Dendritic cell treated with granulocyte-macrophage colony-stimulating factor and Interleukin-4, amounts not matched to agents 40 ng/mL and 50 ng/mL, for 4 days (primary cell): ENCODE measurements at regions not wholly inside any gene's neighbourhood (a gene's known extent, or its start where the extent isn't known, plus 50 kb on each side); places are given as distances from the start of the nearest gene placed in this dataset.
"Not testable (repeated sequence)": the region's sequence is repeated elsewhere in the genome, so short reads cannot be mapped to it uniquely, and the experiment has no call there.

Experiments
- H3K27ac Mint-ChIP-seq: one replicate; pipeline ENCODE4 v1.8.0; 2022; ENCODE audit warnings: mild to moderate bottlenecking, mixed read lengths
- H3K27me3 Mint-ChIP-seq: one replicate; pipeline ENCODE4 v1.8.0; 2022; ENCODE audit warnings: mild to moderate bottlenecking, mixed read lengths
- H3K36me3 Mint-ChIP-seq: one replicate; pipeline ENCODE4 v1.8.0; 2022; ENCODE audit warnings: low read depth, mixed read lengths
- H3K4me1 Mint-ChIP-seq: one replicate; pipeline ENCODE4 v1.8.0; 2022; ENCODE audit warnings: low read depth, mixed read lengths
- H3K4me3 Mint-ChIP-seq: one replicate; pipeline ENCODE4 v1.8.0; 2022; ENCODE audit warnings: mild to moderate bottlenecking, moderate library complexity, mixed read lengths
- H3K9me3 Mint-ChIP-seq: one replicate; pipeline ENCODE4 v1.8.0; 2022; ENCODE audit warnings: mixed read lengths
- intact Hi-C: fragments of 100-400 bp; cut with micrococcal nuclease; formaldehyde crosslinking; loops from one replicate; pipeline ENCODE4 v1.15.0; 2022

DNA sequence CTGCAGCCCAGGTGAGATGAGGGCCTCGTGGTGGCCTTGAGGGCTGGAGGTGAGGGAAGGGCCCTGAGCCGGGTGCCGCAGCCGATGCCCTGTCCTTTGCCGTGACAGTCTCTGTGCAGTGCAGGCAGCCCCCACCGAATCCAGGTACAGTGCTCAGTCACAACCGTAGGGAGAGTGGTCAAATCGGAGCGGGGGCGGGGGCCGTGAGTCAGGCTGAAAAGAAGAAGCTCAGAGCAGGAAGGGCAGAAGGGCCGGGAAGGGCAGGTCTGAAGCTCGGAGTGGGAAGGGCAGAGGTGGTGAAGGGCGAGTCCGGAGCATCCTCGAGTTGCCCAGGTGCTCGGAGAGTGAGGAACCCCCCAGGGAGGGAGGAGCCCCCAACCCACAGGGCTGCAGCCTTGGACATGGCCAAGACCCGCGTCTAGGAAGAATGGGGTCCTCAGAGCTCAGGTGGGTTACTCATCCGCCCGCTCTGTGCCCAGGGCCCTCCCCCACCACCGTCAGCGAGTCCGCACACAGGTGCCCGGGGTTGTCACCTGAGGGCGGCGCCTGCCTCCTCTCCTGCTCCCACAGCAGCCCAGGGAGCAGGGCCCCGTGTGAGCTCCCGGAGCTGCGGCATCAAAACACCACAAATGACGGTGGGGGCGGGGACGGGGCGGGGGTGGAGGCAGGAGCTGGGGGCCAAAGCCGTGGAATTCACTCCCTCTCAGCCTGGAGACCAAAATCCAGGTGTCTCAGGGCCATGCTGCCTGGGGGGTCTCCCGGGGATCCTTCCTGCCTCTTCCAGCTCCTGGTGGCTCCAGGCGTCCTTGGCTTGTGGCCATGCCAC, 179.7 kb upstream of the ZNF469 start:
- H3K27ac Mint-ChIP-seq, H3K4me3 Mint-ChIP-seq, intact Hi-C loops, H3K4me1 Mint-ChIP-seq, H3K9me3 Mint-ChIP-seq, H3K36me3 Mint-ChIP-seq: not testable (repeated sequence)
- peaks cover 43% of the 10 kb centered on the region for H3K27me3 Mint-ChIP-seq

DNA sequence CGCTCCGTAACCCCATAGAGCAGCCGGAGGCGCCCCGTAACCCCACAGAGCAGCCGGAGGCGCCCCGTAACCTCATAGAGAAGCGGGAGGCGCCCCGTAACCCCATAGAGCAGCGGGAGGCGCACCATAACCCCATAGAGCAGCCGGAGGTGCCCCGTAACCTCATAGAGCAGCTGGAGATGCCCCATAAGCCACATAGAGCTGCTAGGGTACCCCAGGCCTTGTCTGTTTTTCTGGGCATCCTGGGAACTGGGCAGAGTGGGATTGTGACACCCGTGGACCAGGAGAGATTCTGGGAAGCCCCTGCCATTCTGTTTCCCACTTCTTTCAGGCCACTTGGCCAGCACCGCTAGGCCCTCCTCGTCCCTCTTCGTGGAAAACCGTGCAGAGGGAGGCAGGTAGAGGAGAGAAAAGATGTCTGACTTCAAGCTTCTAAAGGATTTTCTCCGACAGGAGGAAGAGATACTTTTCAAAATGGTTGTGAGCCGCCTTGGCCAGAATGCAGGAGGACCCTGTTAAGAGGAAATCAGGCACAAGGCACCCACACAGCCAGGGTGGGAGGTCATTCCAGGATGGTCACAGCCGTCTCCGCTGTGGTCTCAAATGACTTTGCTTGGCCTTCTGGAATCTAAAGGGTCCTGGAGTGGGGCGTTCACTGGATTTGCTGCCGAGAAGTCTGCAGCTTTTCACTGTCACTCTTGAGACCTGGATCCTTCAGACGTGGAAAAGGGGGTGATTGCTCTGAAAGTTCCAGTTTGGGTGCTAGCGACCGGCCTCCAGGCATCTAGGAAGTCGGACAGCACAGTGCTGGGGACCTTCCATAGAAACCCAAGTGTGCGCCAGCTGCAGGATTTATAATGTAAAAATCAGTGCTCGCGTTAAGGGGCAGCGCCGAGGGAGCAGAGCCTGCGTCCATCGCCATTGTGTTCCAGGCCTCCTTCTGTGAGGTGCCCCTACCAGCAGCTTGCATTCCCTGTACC, 178.3 kb upstream of the ZNF469 start:
- H3K9me3 Mint-ChIP-seq, H3K4me3 Mint-ChIP-seq, H3K27ac Mint-ChIP-seq, H3K4me1 Mint-ChIP-seq, H3K36me3 Mint-ChIP-seq, intact Hi-C loops: not testable (repeated sequence)
- H3K27me3 Mint-ChIP-seq, result peaks cover 40% of the 10 kb centered on the region

DNA sequence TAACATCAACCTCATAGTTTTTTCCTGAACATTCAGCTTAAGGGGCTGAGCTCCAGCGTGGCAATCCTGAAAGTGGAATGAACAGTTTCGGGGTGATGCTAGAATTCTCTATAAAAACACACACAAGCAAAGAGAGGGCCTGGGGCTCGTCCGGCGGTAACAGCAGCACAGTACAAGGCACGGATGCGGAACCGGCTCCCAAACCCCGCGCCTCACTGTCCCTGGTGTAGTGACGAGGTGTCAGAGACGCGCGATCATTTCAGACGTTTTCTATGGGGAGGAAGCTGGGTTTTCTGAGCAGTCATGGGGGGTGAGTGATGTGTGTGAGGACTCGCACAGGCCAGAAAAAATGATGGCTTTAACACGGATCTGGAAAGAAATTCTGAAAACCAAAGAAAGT, 177.3 kb upstream of the ZNF469 start:
- H3K4me1 Mint-ChIP-seq, intact Hi-C loops, H3K4me3 Mint-ChIP-seq, H3K27ac Mint-ChIP-seq, H3K36me3 Mint-ChIP-seq, H3K9me3 Mint-ChIP-seq: not testable (repeated sequence)
- peaks cover 36% of the 10 kb centered on the region for H3K27me3 Mint-ChIP-seq

DNA sequence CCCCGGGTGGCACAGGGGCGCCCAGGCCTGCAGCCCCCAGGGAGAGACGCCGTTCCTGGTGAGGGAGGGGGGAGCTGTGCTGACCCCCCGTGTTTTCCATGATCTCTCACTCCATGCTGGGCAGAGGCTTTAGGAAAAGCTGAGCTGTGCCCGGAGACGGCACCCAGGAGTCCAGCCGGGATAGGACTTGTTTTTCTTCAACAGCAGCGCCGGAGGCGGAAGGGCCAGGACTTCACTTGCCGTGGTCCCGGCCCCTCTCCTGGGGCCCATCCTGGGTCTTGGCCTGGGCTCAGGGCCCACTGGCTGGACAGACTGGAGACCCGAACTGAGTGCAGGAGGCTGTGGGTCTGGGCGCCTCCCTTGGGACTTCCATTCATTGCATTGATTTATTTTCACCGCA, 176.8 kb upstream of the ZNF469 start:
- H3K27ac Mint-ChIP-seq, H3K36me3 Mint-ChIP-seq, H3K4me1 Mint-ChIP-seq, intact Hi-C loops, H3K9me3 Mint-ChIP-seq, H3K4me3 Mint-ChIP-seq: not testable (repeated sequence)
- H3K27me3 Mint-ChIP-seq, result peaks cover 34% of the 10 kb centered on the region

GRCh38 chr16:88206516-88206915, 176.2 kb upstream of the ZNF469 start:
- H3K9me3 Mint-ChIP-seq, H3K27ac Mint-ChIP-seq, H3K4me3 Mint-ChIP-seq, H3K36me3 Mint-ChIP-seq, intact Hi-C loops, H3K4me1 Mint-ChIP-seq: not testable (repeated sequence)
- peaks cover 36% of the 10 kb centered on the region for H3K27me3 Mint-ChIP-seq

DNA sequence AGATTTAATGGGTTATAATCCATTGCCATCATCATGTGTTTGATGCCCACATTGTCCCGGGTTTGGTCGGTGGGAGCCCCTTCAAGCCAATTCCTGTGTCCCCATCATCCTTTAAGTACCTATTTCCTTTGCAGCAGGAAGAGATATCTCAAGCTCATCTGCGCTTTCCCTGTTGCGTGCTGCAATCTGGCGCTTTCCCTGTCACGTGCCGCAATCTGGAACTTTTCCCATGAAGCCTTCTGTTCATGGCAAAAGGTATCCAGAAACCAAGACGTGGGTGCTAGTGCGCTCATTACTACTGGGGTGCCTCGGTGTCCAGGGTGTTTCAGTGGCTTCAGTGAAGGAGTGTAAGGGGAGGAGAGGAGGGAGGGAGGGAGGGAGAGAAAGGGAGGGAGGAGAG, 174.6 kb upstream of the ZNF469 start:
- peaks cover 34% of the 10 kb centered on the region for H3K27me3 Mint-ChIP-seq
- intact Hi-C loops, result no loop called here
- H3K4me3 Mint-ChIP-seq, result no peak overlapping the region
- no peak overlapping the region for H3K27ac Mint-ChIP-seq
- H3K9me3 Mint-ChIP-seq, result peaks cover 7% of the 10 kb centered on the region
- H3K4me1 Mint-ChIP-seq, result no peaks in the 10 kb centered on the region
- H3K36me3 Mint-ChIP-seq, result no peaks in the 10 kb centered on the region

DNA sequence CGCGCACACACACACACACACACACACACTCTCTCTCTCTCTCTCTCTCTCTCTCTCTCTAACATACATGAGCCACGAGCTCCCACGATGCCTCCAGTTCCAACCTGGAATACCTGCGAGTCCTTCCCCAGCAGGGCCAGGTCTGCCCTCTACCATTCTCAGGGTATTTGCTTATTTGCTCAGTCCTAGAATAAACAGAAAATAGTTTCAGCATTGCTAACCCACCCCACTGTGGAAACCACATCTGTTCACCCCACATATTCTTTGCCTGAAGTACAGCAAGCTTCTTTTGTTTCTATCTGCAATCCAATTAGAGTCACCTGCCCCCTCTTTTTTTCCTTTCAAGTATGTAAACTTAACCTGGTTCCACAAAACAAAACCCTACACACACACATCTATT, 174.0 kb upstream of the ZNF469 start:
- intact Hi-C loops, H3K36me3 Mint-ChIP-seq, H3K9me3 Mint-ChIP-seq, H3K4me1 Mint-ChIP-seq, H3K27ac Mint-ChIP-seq, H3K4me3 Mint-ChIP-seq: not testable (repeated sequence)
- H3K27me3 Mint-ChIP-seq, result peaks cover 36% of the 10 kb centered on the region

DNA sequence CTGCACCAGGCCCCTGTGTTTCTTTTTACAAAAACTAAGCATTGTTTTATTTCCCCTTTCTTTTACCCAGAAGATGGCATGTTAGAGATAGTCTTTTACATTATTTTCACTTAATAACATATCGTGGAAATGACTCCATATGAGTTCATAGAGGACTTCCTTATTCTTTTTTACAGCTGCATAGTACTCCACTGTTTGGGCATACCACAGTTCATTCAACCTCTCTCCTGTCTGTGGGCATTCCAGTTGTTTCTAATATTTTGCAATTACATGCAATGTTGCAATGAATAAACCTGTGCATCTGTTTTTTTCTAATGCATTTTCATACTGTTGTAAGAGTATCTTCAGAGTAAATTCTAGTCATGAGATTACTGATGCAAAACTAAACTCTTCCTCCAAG, 173.2 kb upstream of the ZNF469 start:
- H3K4me3 Mint-ChIP-seq, H3K9me3 Mint-ChIP-seq, H3K36me3 Mint-ChIP-seq, intact Hi-C loops, H3K27ac Mint-ChIP-seq, H3K4me1 Mint-ChIP-seq: not testable (repeated sequence)
- H3K27me3 Mint-ChIP-seq, result peaks cover 37% of the 10 kb centered on the region

DNA sequence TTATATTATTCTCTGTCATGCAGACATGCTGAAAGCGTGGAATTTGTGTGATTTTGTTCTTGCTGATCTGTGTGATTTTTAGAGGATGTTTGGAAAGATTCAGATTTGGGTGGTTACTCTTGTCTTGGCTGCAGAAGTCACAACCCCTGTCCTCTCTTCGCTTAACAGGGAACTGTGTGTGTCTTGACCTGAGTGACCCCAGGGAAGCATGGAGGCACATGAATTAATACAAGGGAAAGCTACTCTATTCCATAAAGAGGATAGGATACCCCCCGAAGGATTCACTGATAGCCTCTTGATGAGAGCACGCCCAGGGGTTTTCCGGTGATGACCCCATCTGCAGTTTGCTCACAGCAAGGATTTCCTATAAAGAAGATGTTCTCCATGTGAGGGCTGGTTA, 168.8 kb upstream of the ZNF469 start:
- Mint-ChIP-seq H3K27me3 (peaks cover 30% of the 10 kb centered on the region), H3K9me3 (peaks cover 23% of the 10 kb centered on the region)
- H3K4me1 Mint-ChIP-seq, H3K4me3 Mint-ChIP-seq, intact Hi-C loops, H3K36me3 Mint-ChIP-seq, H3K27ac Mint-ChIP-seq: not testable (repeated sequence)

- H3K4me1 Mint-ChIP-seq, H3K4me3 Mint-ChIP-seq, H3K36me3 Mint-ChIP-seq, H3K27ac Mint-ChIP-seq, intact Hi-C loops: not testable (repeated sequence)
- H3K27me3 Mint-ChIP-seq, result peaks cover 37% of the 10 kb centered on the region
- H3K9me3 Mint-ChIP-seq, result peaks cover 20% of the 10 kb centered on the region
Measured at GRCh38 chr16:88221001-88221761, 161.6 kb upstream of the ZNF469 start.

DNA sequence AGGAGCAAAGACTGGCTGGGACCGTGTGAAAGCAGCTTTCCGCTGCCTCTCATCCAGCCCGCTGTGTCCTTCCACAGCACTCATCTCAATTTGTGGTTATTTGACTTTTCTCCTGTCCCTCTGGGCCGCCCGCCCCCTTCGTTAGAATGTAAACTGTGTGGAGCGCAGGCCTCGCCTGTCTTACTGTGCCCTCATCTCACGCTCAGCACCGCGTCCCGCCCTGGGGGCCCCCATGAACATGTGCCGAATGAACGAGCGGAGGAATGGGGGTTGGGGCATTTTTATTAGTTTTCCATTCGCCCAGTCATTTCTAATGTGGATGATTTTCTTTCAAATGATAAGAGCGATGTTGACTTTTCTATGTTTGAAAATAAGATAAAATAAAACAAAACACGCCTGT, 159.1 kb upstream of the ZNF469 start:
- H3K36me3 Mint-ChIP-seq, intact Hi-C loops, H3K4me3 Mint-ChIP-seq, H3K9me3 Mint-ChIP-seq, H3K4me1 Mint-ChIP-seq, H3K27ac Mint-ChIP-seq: not testable (repeated sequence)
- peaks cover 52% of the 10 kb centered on the region for H3K27me3 Mint-ChIP-seq

- H3K9me3 Mint-ChIP-seq, result peaks cover 10% of the 10 kb centered on the region
- H3K36me3 Mint-ChIP-seq, H3K4me1 Mint-ChIP-seq, intact Hi-C loops, H3K27ac Mint-ChIP-seq, H3K4me3 Mint-ChIP-seq: not testable (repeated sequence)
- peaks cover 57% of the 10 kb centered on the region for H3K27me3 Mint-ChIP-seq
Measured at GRCh38 chr16:88224131-88224898, 158.4 kb upstream of the ZNF469 start.

- Mint-ChIP-seq H3K27me3 (peaks cover 55% of the 10 kb centered on the region), H3K9me3 (peaks cover 15% of the 10 kb centered on the region)
- H3K4me1 Mint-ChIP-seq, intact Hi-C loops, H3K36me3 Mint-ChIP-seq, H3K27ac Mint-ChIP-seq, H3K4me3 Mint-ChIP-seq: not testable (repeated sequence)
Measured at GRCh38 chr16:88225640-88226230, 157.0 kb upstream of the ZNF469 start.
